Brain microvascular endothelial cell (primary cell): ENCODE measurements at regions not wholly inside any gene's neighbourhood (a gene's known extent, or its start where the extent isn't known, plus 50 kb on each side); places are given as distances from the start of the nearest gene placed in this dataset.

Source experiments
- DNase-seq: peaks from one replicate; pipeline ENCODE4 v3.0.0-alpha.2; 2020
- H3K27ac ChIP-seq: fragments of 250-450 bp; sonication (Bioruptor Pico); 2 replicates; pipeline ENCODE4 v1.5.1; 2020; ENCODE audit warnings: mild to moderate bottlenecking, moderate library complexity
- H3K27me3 ChIP-seq: fragments of 250-450 bp; sonication (Bioruptor Pico); replicated peaks from 2 replicates; pipeline ENCODE4 v1.5.1; 2020; ENCODE audit warnings: mild to moderate bottlenecking
- H3K36me3 ChIP-seq: fragments of 250-450 bp; sonication (Bioruptor Pico); replicated peaks from 2 replicates; pipeline ENCODE4 v1.5.1; 2020; ENCODE audit warnings: mild to moderate bottlenecking
- H3K4me3 ChIP-seq: 2 replicates; pipeline ENCODE4 v1.5.1; 2011; ENCODE audit warnings: low read depth, mild to moderate bottlenecking, control low read depth, low read length, moderate library complexity
- CTCF ChIP-seq: IDR thresholded peaks from 2 replicates; pipeline ENCODE4 v1.5.1; 2011; ENCODE audit warnings: low read depth, mild to moderate bottlenecking, moderate library complexity, low read length, control low read depth, inconsistent platforms; ENCODE audit errors: missing control alignments
- in situ Hi-C: cut with HindIII; loops from 2 replicates; pipeline ENCODE4 v1.10.0; 2017; ENCODE audit warnings: low sequenced_read_pairs, low pct_ligation_motif_present

GRCh38 chr12:107336695-107337094 lies 243.3 kb upstream of the CRY1 start:
- no peaks in the 10 kb centered on the region for H3K36me3 ChIP-seq
- H3K4me3 ChIP-seq, result no peak overlapping the region
- in situ Hi-C loops, result no loop called here
- DNase-seq, result no peak
- H3K27me3 ChIP-seq, result no peaks in the 10 kb centered on the region
- no peak overlapping the region for H3K27ac ChIP-seq
- no peak for TF ChIP-seq CTCF

- H3K36me3 ChIP-seq, result no peaks in the 10 kb centered on the region
- no peak overlapping the region for H3K4me3 ChIP-seq
- no peak overlapping the region for H3K27ac ChIP-seq
- DNase-seq, result no peak
- no peaks in the 10 kb centered on the region for H3K27me3 ChIP-seq
- in situ Hi-C loops, result no loop called here
- TF ChIP-seq CTCF, result no peak
Measured at GRCh38 chr12:107337346-107338095, 244.2 kb upstream of the CRY1 start.

GRCh38 chr12:107339487-107339886 lies 246.1 kb upstream of the CRY1 start:
- no peak overlapping the region for H3K27ac ChIP-seq
- H3K27me3 ChIP-seq, result no peaks in the 10 kb centered on the region
- H3K36me3 ChIP-seq, result no peaks in the 10 kb centered on the region
- DNase-seq, result no peak
- H3K4me3 ChIP-seq, result no peak overlapping the region
- in situ Hi-C loops, result no loop called here
- TF ChIP-seq CTCF, result no peak

- DNase-seq, result no peak
- no peaks in the 10 kb centered on the region for H3K36me3 ChIP-seq
- no peaks in the 10 kb centered on the region for H3K27me3 ChIP-seq
- TF ChIP-seq CTCF, result no peak
- in situ Hi-C loops, result no loop called here
- no peak overlapping the region for H3K4me3 ChIP-seq
- H3K27ac ChIP-seq, result no peak overlapping the region
Measured at GRCh38 chr12:107339932-107340331, 246.6 kb upstream of the CRY1 start.

GRCh38 chr12:107340898-107341297 lies 247.5 kb upstream of the CRY1 start:
- no peak for DNase-seq
- no peaks in the 10 kb centered on the region for H3K36me3 ChIP-seq
- no peak overlapping the region for H3K27ac ChIP-seq
- no peak for TF ChIP-seq CTCF
- in situ Hi-C loops, result no loop called here
- no peaks in the 10 kb centered on the region for H3K27me3 ChIP-seq
- no peak overlapping the region for H3K4me3 ChIP-seq
